Lung (tissue), 11 donors: ENCODE measurements at regions not wholly inside any gene's neighbourhood (a gene's known extent, or its start where the extent isn't known, plus 50 kb on each side); places are given as distances from the start of the nearest gene placed in this dataset.

ENCODE experiments used
- ATAC-seq: fragments of 200-7000 bp; cut with Tn5 transposase; one replicate; pipeline ENCODE4 v1.9.1; 2020; ENCODE audit warnings: moderate number of reproducible peaks; ENCODE audit not compliant: insufficient read depth, low FRiP score
- DNase-seq, 3 donors: peaks; one replicate each; pipeline ENCODE4 v3.0.0-alpha.2; 2013 to 2017
- H3K27ac ChIP-seq, 2 donors: one replicate each; pipeline ENCODE4 v1.5.1; 2013; ENCODE audit warnings: mild to moderate bottlenecking in 2 of 2, moderate library complexity in 2 of 2, control low read depth in 1 of 2, inconsistent platforms in 1 of 2, low read depth in 1 of 2, low read length in 1 of 2
- H3K27me3 ChIP-seq, 3 donors: one replicate each; pipeline ENCODE4 v1.5.1; 2013; ENCODE audit warnings: low read length in 2 of 3; ENCODE audit not compliant: control insufficient read depth in 3 of 3, insufficient read depth in 3 of 3
- H3K36me3 ChIP-seq, 4 donors: one replicate each; pipeline ENCODE4 v1.5.1; 2013; ENCODE audit warnings: low read length in 4 of 4, mild to moderate bottlenecking in 1 of 4, moderate library complexity in 1 of 4; ENCODE audit not compliant: control insufficient read depth in 4 of 4, insufficient read depth in 4 of 4
- H3K4me1 ChIP-seq, 5 donors: one replicate each; pipeline ENCODE4 v1.5.1; 2013; ENCODE audit warnings: low read length in 5 of 5, mild to moderate bottlenecking in 2 of 5, moderate library complexity in 1 of 5; ENCODE audit not compliant: control insufficient read depth in 5 of 5, insufficient read depth in 5 of 5
- H3K4me3 ChIP-seq: one replicate; pipeline ENCODE4 v1.5.1; 2013; ENCODE audit warnings: mild to moderate bottlenecking, control low read depth, moderate library complexity
- H3K9ac ChIP-seq, 2 donors: one replicate each; pipeline ENCODE4 v1.5.1; 2013; ENCODE audit warnings: low read length in 2 of 2, control low read depth in 1 of 2; ENCODE audit not compliant: insufficient read depth in 1 of 2
- H3K9me3 ChIP-seq, 4 donors: one replicate each; pipeline ENCODE4 v1.5.1; 2013; ENCODE audit warnings: low read length in 3 of 4, mild to moderate bottlenecking in 1 of 4, moderate library complexity in 1 of 4; ENCODE audit not compliant: control insufficient read depth in 4 of 4, insufficient read depth in 3 of 4
- WGBS, 2 donors: extraction: QIAGEN DNeasy Blood & Tissue Kit; methylation state at CpG; one replicate each; pipeline ENCODE4 v1.1.7; 2013; 5-methylcytosine and 5-hydroxymethylcytosine counted together
- TF ChIP-seq, protein P1 (sequence below): IDR thresholded peaks from 2 replicates; pipeline ENCODE4 v1.5.1; 2012; ENCODE audit warnings: mild to moderate bottlenecking; ENCODE audit errors: control extremely low read depth, extremely low read depth
- donor health status: control.
- donor health status: control.
- donor health status: Bipolar disorder and iron deficiency.
- donor health status: healthy.
- donor health status: DM: yes; HTN: yes; CAD: no.

DNA sequence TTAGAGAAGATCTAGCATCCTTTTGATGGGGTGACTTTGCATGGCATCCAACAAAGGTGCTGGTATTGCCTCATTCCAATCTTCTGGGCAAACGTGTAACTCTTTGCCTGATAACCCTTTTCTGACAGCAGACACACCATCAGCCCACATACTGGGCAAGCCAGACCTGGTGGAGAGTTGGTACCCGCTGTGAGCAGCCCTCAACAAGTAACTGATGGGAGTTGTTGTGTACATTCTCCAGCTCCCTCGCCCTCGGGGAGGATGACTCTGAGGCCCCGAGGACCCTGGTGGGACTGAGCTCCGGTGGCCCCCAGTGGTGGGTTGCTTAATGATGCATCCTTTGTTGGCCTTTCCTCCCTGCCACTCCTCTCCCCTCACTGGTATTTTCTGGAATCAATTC is 102.4 kb upstream of the SLC6A11 start:
- ATAC-seq (no peak), DNase-seq (no peak)
- H3K4me3 ChIP-seq: no peak overlapping the region
- TF ChIP-seq, protein P1, sequence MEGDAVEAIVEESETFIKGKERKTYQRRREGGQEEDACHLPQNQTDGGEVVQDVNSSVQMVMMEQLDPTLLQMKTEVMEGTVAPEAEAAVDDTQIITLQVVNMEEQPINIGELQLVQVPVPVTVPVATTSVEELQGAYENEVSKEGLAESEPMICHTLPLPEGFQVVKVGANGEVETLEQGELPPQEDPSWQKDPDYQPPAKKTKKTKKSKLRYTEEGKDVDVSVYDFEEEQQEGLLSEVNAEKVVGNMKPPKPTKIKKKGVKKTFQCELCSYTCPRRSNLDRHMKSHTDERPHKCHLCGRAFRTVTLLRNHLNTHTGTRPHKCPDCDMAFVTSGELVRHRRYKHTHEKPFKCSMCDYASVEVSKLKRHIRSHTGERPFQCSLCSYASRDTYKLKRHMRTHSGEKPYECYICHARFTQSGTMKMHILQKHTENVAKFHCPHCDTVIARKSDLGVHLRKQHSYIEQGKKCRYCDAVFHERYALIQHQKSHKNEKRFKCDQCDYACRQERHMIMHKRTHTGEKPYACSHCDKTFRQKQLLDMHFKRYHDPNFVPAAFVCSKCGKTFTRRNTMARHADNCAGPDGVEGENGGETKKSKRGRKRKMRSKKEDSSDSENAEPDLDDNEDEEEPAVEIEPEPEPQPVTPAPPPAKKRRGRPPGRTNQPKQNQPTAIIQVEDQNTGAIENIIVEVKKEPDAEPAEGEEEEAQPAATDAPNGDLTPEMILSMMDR: no peak
- H3K27me3 ChIP-seq: peaks cover 0 to 18% (median 6%) of the 10 kb centered on the region in 3 donors
- H3K27ac ChIP-seq: no peak overlapping the region
- no peak overlapping the region for H3K9ac ChIP-seq
- WGBS, 2 donors: 63 to 72% methylated on average over 6 of the region's 6 CpGs
- H3K36me3 ChIP-seq: no peaks in the 10 kb centered on the region
- peaks cover 0 to 5% (median 3%) of the 10 kb centered on the region in 4 donors for H3K9me3 ChIP-seq
- no peaks in the 10 kb centered on the region for H3K4me1 ChIP-seq

- DNase-seq (no peak), ATAC-seq (no peak)
- Histone ChIP-seq H3K4me3 (no peak overlapping the region), H3K9ac (no peak overlapping the region), H3K4me1 (no peaks in the 10 kb centered on the region), H3K27me3 (peaks cover 0 to 6% (median 0%) of the 10 kb centered on the region in 3 donors), H3K36me3 (no peaks in the 10 kb centered on the region), H3K27ac (no peak overlapping the region), H3K9me3 (peaks cover 0 to 5% (median 3%) of the 10 kb centered on the region in 4 donors)
- TF ChIP-seq, protein P1: no peak
- 94 to 97% methylated on average over 3 of the region's 3 CpGs for WGBS, 2 donors
These were observed 100.1 kb upstream of the SLC6A11 start for GRCh38 chr3:10715886-10716285.

DNA sequence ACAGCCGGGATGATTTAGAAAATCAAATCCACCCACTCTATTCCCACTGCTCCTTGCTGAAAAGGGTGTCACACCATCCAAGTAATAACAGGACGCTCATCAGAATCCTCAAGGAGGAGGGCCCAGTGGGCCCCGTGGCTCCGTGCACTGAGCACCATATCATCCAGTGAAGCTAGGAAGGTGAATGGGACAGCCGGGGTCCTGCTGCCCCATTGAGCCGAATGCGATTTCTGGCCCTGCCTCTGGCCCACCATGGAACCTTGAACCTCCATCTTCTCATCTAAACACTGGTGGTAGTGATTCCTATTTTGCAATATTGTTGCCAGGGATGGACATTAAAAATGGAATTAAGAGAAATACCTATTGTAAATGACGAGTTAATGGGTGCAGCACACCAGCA is 99.1 kb upstream of the SLC6A11 start:
- TF ChIP-seq, protein P1: no peak
- H3K4me3 ChIP-seq: no peak overlapping the region
- H3K9ac ChIP-seq: no peak overlapping the region
- DNase-seq: no peak
- WGBS, 2 donors: 90 to 92% methylated on average over 8 of the region's 8 CpGs
- no peak for ATAC-seq
- H3K27me3 ChIP-seq: peaks cover 0 to 6% (median 0%) of the 10 kb centered on the region in 3 donors
- H3K9me3 ChIP-seq: peaks cover 0 to 5% (median 3%) of the 10 kb centered on the region in 4 donors
- no peak overlapping the region for H3K27ac ChIP-seq
- H3K4me1 ChIP-seq: no peaks in the 10 kb centered on the region
- no peaks in the 10 kb centered on the region for H3K36me3 ChIP-seq

GRCh38 chr3:10717756-10718155 is 98.3 kb upstream of the SLC6A11 start:
- 82 to 92% methylated on average over 4 of the region's 4 CpGs for WGBS, 2 donors
- ATAC-seq: no peak
- Histone ChIP-seq H3K27ac (no peak overlapping the region), H3K9ac (no peak overlapping the region), H3K4me3 (no peak overlapping the region), H3K4me1 (no peaks in the 10 kb centered on the region), H3K27me3 (peaks cover 0 to 9% (median 0%) of the 10 kb centered on the region in 3 donors), H3K36me3 (no peaks in the 10 kb centered on the region), H3K9me3 (peaks cover 0 to 5% (median 3%) of the 10 kb centered on the region in 4 donors)
- TF ChIP-seq, protein P1: no peak
- DNase-seq: no peak
